Activated CD4-positive, alpha-beta T cell treated with anti-CD3 and anti-CD28 coated beads, Interleukin-2, amount 50 U/mL, for 48 hours (primary cell): ENCODE measurements at regions not wholly inside any gene's neighbourhood (a gene's known extent, or its start where the extent isn't known, plus 50 kb on each side); places are given as distances from the start of the nearest gene placed in this dataset.

Experiments used
- DNase-seq, 2 experiments: peaks; one replicate each; pipeline ENCODE4 v3.0.0-alpha.2; 2020

DNA sequence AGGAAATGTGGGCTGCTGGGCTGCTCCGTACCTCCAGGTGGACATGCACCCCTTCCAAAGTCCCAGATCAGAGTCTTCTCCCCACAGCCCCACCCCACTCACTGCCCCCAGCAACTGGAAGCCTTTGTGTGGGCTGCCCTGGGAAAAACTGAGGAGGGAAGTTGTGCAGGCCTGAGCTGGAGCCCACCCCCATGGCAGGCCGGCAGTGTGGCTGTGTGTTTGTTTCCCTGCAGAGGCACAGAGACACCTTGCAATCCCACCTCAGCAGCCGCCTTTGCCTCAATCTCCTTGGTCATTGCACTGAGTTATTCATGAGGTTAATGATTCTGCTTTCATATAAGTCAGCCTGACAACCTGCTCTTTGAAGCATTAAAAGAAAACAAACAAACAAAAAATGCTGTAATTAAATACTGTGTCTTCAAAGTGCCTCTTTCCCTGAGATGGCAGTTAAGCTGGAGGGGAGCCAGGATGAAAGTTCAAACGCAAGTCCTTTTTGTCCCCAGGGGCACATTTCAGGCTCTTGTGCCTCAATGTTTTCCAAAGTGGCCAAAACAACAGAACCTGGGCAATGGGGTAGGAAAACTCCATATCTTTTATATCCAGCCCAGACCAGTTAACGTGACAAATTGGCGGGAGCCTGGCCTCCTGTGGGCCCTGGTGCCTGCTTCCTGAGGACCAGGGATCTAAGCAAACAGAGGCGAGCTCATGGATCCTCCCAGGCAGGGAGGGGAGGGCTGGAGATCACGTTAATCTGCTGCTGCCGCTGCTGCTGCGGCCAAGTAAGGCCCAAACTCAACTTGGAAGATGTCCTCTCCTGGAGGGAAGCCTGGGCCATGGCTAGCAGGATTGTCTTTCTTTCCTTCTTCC, 51.9 kb upstream of the TSPAN11 start:
- no peak for DNase-seq

DNA sequence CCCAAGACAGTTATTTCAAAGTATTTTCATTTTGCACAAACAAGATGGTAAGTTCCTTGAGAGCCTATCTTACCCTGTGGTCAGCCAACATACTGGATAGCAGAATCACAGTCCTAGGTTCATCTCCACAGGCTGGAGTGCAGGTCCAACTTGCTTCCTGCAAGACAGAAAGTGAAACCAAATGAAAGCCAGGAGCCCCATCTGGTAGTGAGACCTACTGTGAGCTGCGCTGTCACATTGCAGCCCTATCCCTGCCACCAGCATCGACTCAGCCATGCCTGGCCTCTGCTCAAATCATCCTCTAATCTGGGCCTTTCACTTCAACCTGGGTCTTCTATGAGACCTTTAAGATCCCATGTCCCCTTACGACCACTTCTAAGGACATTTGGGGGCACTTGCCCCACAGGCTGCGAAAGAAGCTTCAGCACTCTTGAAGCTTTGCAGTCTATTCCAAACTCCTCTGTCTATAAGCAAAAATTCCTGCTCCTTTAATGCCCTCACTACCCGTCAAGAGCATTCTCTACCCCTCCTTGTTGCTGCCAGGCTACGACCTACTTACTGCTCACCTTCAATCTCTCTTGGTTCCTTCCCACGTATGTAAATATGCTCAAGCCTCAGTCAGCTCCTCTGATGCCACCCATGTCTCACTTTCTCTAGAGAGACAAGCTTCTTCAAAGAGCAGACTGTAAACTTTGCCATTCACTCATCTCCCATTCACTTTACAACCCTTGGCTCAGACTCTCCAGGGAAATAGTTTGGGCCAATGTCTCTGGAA, 55.9 kb upstream of the TSPAN11 start:
- no peak for DNase-seq

DNA sequence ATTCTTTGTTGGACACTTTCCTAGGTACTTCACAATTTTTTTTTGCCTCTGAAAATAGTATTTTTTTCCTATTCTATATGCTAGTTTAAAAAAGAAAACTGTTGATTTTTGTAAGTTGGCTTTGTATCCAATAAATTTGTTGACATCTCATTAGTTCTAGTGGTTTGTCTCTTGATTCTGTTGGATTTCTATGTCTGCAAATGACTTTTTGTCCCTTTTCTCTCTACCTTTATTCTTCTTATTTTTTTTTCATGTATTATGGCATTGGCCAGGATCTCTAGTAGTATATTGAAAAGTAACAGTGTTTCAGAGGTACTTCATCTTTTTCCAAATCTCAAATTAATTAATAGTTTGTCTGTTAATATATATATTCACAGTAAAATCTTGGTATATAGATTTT, 59.1 kb upstream of the TSPAN11 start:
- DNase-seq, result no peak

DNA sequence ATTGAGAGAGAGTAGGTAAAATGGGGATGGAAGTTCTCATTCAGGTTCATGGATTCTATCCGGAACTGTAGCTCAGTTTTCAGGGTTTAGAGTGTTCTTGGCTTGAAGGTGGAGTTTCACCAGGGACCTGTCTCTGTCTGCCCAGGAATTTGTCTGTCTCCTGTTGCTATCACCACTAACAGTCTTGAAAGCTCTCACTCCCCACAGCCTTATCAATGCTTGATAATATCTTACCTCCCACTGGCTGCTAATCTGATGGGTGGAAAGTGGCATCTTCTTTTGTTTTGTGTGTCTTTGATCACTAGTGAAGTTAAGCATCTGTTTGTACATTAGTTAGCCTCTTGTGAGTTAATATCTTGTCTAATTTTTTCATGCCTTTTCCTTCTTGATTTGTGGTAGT, 60.3 kb upstream of the TSPAN11 start:
- no peak for DNase-seq

DNA sequence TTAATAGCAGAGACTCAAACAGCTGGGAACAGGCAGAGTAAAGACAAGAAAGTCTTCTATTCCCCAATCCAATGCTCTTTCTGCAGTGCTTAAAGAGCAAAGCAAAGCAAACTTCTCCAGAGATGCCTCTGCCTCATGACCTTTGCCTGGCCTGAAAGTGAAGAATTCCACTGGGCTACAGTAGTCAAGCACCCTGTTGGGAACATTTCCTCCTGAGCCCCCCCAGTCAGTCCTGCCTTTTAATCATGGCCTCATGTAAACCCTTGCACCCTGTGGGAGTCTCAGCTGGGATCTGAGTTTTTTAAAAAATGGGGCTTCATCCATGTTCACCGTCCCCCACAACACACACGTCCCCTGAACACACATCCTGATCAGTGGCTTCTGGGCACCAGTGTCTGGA, 62.7 kb upstream of the TSPAN11 start:
- DNase-seq, result no peak

DNA sequence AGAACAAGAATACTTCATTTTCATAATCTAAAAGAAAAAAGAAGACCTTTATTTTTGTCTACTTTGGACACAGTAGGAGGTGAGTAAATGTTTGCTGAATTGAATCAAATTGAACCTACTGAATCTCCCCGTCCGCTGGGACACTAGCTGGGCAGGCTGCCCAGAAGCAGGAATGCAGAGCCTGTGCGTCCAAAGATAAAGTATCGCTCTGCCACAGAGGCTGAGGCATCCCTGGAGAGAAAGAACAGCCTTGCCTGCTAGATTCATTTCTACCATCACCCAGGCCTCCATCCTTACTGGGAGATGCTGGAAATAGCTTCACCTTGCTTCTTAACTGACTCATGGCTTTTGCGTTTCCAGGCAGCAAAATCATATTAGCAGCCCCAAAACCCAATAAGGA, 64.1 kb upstream of the TSPAN11 start:
- no peak for DNase-seq

DNA sequence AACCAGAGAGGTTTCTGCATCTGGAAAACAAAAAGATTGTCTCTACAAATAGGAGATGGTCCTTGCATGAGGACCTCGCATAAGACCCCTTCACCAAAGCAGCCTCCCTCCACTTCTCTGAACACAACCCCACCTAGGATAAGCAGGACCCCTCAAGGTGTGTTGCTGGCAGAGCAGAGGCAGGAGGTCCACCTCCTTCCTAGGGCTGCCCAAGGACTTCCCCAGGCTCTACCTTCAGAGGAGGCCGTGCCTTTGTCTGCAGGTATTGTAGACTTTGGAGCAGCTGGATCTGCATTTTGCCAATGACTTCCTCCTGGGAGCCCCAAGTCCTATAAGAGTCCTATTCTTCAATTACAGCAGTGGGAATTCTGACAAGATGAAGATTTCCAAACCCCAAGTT, 67.3 kb upstream of the TSPAN11 start:
- no peak for DNase-seq

DNA sequence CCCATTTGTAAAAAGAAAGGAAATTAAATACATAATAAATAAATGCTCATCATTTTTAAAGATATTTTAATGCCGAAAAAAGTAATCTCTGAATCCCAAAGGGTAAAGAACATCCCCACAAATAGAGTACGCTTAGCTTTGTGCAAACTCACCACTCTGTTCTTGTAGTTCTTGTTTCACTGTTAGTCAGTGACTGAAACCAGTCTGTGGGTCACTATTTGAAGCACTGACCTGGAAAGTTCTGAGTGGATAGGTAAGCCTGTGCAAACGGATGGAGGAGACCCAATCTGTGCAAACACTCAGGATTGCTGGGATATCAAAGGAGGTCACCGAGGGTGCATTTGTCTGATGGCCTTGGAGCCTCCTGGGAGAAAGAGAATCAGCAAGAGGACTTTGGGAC, 68.1 kb upstream of the TSPAN11 start:
- DNase-seq, result no peak

DNA sequence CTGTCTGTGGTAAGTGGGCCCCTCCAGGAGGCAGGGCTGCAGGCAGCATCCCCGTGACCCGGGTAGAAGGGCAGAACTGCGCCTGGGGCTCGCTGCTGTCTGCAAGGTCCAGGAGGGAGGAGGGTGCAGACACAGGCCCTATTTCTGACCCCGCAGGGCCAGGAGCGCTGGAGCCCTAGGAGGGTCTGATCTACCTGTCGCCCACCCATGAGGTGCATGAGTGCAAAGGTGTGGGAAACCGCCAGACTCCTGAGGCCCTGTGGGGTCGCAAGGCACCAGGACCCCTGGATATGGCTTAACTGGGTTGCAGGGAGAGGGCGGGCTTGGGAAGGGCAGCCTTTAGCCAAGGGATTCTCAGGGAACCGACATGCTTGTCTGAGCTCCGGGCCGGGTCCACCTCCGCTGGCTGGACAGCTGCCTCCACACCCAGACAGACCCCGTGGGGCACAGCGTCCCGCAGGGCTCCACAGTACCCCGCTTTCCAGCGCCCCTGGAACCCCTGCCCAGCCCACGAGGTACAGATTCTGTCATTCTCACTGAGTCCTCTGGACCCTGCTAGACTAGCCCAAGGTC, 72.9 kb upstream of the TSPAN11 start:
- DNase-seq, result no peak

DNA sequence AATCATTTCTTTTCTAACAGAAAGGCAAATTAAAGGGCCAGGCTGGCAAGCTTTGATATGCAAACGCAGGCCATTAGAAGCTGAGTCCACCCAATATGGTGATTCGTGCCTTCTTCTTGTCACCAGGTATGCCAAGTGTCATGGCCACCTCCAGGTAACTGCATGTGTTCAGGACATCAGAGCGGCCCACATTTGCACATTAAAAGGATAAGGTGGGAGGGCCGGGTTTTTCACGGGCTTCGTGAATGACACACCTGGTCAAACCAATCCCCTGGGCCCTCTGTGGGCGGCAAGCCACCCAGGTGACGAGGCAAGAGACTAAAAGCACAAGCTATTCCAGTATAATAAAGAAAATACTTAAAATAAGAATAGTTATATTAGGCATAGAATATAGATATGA, 75.9 kb upstream of the TSPAN11 start:
- no peak for DNase-seq

DNA sequence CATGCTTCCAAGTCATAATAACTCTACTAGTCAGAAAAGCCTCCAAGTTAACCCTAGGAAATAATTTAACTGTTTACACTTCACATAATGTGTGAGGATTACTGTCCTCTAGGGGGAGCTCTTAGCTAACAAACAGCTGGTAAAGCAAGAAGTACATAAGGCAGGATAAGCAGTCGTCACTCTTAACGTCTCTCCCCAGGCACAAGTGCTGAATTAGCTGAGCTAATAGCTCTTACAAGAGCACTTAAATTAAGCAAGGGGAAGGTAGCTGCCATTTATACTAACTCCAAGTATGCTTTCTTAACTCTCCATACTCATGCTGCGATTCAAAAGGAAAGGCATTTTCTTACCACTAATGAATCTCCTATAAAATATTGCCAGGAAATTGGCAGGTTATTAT, 79.3 kb upstream of the TSPAN11 start:
- no peak for DNase-seq

DNA sequence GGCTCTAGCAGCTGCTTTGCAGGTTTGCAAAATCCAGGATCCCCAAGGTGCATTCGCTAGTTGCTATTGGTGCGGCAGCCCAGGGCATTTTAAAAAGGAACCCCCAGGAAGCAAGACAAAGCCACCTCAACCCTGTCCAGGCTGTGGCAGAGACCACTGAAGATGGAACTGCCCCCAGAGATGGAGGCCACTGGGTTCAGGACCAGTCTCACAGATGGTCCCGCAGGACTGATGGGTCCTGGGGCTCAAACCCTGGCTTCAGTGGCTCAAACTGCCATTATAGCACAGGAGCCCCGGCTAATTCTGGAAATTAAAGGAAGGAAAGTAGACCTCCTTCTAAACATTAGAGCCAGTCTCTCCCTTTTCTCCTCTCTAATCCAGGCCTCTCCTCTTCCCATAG, 79.8 kb upstream of the TSPAN11 start:
- DNase-seq, result no peak

DNA sequence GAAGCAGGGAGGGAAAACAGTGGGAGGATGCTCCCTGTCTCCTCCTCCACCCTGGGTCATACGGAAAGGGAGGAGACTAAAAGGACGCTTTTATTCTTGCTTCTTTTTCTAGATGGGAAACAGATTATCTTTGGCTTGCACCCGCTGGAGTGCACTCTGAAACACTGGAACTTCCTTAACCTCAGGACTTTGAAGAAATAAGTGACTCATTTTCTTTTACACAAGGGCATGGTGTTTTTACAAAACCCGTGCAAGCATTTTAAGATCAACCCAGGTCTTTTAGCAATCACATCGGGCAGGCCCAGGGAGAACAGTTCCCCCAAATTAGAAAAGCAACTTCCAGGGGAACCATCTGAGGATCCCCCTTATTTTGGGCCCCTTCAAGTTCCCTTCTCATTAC, 80.9 kb upstream of the TSPAN11 start:
- DNase-seq, result no peak

DNA sequence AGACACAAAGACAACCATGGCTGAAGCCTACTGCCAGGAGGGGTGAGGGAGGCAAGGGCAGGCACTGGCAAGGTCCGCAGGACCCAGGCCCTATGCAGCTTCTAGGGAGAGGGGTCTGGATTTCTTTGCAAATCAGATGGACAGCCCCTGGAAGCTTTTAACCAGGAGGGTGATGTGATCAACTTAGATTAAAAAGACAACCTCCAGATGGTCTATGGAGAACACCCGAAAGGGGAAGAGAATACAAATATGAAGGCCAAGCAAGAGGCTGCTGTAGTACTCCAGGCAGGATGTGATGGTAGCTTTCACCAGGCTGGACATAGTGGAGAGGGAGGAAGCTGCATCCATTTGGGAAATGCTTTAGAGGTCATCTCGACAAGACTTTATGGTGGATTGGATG, 83.3 kb upstream of the TSPAN11 start:
- no peak for DNase-seq

DNA sequence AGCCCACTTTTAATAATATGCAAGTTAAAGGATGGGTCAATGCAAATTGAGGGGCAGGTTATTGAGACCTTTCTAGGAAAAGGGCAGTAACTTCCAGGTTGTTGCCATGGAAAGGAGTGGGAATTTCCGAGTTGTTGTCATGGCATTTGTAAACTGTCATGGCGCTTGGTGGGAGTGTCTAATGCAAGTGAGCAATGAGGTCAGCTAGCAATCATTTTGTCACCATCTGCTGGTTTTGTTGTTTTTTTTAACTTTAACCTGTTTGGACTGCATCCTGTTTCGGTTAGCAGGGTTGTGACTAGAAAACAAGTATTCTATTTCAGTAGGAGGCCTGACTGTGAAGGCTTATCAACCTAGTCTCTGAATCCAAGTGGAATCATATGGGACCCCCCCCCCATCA, 85.8 kb upstream of the TSPAN11 start:
- DNase-seq, result no peak

DNA sequence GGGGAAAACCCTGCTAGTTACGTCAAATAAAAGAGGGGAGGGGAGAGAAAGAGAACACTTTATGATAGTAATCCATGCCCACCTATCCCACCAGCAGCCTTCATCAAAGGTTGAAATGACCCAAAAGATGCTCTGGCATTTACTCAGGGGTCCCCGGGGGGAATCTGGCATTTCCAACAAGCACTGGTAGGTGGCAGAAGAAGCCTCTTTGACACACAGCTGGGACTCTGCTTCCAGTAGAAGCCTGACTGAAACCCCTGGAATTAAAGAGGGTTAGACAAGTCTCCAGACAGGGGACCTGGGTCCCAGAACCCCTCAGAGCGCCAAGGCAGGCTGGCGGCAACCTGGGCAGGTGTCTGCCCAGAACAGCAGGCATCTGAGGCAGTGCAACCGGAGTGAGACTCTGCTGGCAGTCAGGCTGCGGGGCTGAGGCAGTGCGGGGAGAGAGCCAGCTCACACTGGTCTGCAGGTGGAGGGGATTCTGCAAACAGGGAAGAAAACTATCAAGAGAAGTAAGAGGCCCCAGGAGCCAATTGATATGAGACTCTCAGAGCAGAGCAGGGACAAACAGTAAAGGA, 85.0 kb upstream of the CAPRIN2 start:
- DNase-seq, result no peak

DNA sequence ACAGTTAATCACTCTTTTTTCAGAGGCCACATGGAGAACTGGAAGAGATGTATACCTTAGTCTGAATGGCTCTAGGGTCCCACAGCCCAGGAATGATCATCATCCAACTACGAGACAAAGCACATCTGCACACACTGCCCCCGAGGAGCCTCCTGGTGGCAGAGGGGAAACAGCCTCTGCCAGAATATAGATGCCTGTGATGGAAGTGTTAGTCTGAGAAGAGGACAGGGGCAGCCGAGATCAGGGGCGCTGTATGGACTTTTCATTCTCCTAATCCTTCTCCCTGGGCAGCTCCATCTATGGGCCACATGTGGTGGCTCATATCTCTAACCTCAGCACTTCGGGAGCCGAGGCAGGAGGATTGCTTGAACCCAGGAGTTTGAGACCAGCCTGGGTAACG, 82.8 kb upstream of the CAPRIN2 start:
- DNase-seq, result no peak

DNA sequence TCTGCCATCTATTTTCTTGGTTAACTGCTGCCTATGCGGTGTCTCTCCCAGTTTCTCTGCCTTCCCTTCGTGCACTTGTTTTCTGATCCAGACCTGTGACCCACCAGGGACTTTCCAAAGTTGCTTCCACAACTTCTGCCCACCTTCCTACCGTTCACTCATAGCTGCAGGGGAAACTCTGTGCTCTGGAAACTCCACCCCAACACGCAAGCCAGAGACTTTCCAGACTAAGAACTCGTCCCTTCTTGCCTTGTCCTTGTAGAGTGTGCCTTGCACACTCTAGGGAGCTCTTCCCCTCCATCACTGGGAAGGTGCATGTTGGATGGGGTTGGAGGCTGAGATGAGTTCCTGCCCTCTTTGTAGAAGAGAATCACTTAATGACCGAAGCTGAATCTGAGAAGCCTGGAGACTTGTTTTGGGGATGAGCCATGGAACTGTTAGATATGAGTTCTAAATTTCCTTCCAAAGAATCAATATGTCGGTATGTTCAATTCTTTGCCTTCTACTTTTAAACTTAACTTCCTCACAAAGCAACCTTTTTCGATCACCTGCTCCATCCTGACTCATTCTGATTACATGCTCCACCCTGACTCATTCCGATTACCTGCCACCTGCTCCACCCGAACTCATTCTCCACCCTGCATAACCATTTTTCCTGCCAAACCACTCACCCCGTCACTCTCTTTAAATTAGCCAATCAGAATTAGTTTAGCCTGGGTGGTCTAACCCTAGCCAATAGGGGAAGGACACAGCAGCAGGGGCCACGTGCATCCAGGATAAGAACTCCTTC, 82.1 kb upstream of the CAPRIN2 start:
- no peak for DNase-seq

DNA sequence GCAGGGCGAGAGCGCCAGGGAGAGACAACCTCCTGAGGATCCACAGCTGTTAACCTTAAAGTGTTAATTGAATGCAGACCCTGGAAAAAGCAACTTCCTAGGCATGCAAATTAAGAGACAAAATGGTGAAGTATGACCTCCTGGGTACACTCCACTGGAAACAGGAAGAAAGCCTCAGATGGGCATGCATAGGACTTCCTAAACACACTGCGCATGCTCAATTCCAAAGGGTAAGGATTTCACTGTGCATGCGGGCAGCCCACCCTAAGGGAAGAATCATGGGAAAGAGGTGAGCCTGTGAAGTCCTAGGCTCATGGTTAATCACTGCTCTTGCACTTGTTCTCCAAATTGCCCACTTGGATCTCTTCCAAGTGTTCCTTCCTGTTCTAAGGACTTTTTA, 80.5 kb upstream of the CAPRIN2 start:
- no peak for DNase-seq

DNA sequence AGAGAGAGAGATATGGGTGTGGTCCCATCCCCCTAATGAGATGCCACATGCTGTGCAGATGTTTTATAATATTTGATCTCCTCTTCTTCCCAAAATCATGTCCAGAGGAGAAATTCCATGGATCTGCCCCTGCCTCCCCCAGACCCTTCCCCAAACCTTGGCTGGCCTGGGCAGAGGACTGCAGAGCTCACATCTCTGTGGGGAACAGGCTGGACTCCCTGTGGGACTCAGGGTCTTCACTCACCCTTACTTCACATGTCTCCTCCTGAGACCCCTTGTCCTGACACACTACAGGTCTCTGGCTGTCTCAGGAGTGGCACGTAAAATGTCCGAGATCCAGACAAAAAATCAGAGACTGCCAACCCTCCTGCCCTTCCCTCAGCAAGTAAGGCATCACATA, 76.0 kb upstream of the CAPRIN2 start:
- DNase-seq, result no peak

DNA sequence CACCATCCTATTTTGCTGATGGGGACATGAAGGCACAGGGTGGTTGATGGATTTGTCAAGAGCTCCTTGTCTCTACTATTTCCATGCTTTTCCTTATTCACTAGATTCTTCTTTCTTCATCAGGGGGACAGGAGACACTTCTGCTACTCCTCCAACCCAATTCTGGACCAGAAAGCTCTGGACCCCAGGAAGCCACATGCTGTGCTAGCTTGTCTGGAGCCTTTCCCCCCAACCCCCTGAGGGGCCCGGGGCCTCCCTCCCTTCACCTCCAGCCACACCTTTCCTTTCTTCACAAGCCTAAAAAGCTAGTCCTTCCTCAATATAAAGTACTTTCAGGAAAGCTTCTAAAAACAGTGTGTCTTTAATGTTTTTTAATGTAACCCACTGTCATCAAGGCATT, 75.1 kb upstream of the CAPRIN2 start:
- no peak for DNase-seq

DNA sequence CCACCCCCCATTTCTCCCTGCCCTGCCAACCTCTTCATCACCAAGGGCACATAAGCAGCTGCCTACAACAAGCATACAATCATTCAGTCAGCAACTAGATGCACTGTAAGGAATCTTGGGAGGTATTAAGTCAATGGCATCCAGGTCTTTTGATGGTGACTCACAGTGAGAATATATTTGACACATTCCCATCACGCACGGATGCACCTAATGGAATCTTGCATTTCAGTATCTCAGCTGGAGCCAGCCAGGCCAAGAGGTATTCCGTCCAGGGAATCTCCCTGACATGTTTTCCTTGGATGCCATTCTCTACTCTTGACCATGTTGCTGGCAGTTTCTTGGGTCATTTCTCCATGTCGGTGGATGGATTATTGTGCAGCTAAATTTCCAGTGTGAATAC, 73.9 kb upstream of the CAPRIN2 start:
- no peak for DNase-seq
